Loucy (cell line): ENCODE measurements at regions not wholly inside any gene's neighbourhood (a gene's known extent, or its start where the extent isn't known, plus 50 kb on each side); places are given as distances from the start of the nearest gene placed in this dataset.

Experiments
- H2AFZ ChIP-seq: fragments of 200-600 bp; sonication (generic); 2 replicates; pipeline ENCODE4 v1.6.0; 2016; ENCODE audit warnings: antibody characterized with exemption, mild to moderate bottlenecking, low read length, moderate library complexity
- H3F3A ChIP-seq: fragments of 200-600 bp; 2 replicates; pipeline ENCODE4 v1.6.0; 2016; ENCODE audit warnings: antibody characterized with exemption, low read depth, mild to moderate bottlenecking
- H3K27me3 ChIP-seq: fragments of 200-600 bp; sonication (generic); 2 replicates; pipeline ENCODE4 v1.6.1; 2014; ENCODE audit warnings: low read length, mild to moderate bottlenecking; ENCODE audit not compliant: insufficient read depth, poor library complexity, severe bottlenecking
- H3K36me3 ChIP-seq: fragments of 200-600 bp; sonication (generic); 2 replicates; pipeline ENCODE4 v1.6.1; 2016; ENCODE audit warnings: low read length; ENCODE audit not compliant: insufficient read depth
- H3K4me1 ChIP-seq: fragments of 200-600 bp; sonication (generic); 2 replicates; pipeline ENCODE4 v1.5.1; 2014; ENCODE audit warnings: low read length, mild to moderate bottlenecking; ENCODE audit not compliant: insufficient read depth, poor library complexity, severe bottlenecking
- H3K4me2 ChIP-seq: fragments of 200-600 bp; sonication (generic); 2 replicates; pipeline ENCODE4 v1.6.0; 2014; ENCODE audit warnings: antibody characterized with exemption, low read length, low read depth, mild to moderate bottlenecking; ENCODE audit not compliant: poor library complexity, severe bottlenecking
- H3K4me3 ChIP-seq: fragments of 200-600 bp; sonication (generic); 2 replicates; pipeline ENCODE4 v1.5.1; 2014; ENCODE audit warnings: low read length, mild to moderate bottlenecking, mixed read lengths; ENCODE audit not compliant: poor library complexity, severe bottlenecking
- H3K79me2 ChIP-seq: fragments of 200-600 bp; sonication (generic); 2 replicates; pipeline ENCODE4 v1.6.1; 2014; ENCODE audit warnings: low read length; ENCODE audit not compliant: insufficient read depth
- H3K9ac ChIP-seq: fragments of 200-600 bp; sonication (generic); 2 replicates; pipeline ENCODE4 v1.6.0; 2014; ENCODE audit warnings: mild to moderate bottlenecking, low read depth, low read length, moderate library complexity; ENCODE audit not compliant: poor library complexity, severe bottlenecking
- H3K9me2 ChIP-seq: fragments of 200-600 bp; sonication (generic); replicated peaks from 2 replicates; pipeline ENCODE4 v1.6.1; 2016; ENCODE audit warnings: low read depth, low read length, mixed read lengths
- H3K9me3 ChIP-seq: fragments of 200-600 bp; sonication (generic); 2 replicates; pipeline ENCODE4 v1.6.1; 2014; ENCODE audit warnings: mild to moderate bottlenecking, antibody characterized with exemption, low read length, low read depth; ENCODE audit not compliant: insufficient read depth
- H4K20me1 ChIP-seq: fragments of 200-600 bp; sonication (generic); 2 replicates; pipeline ENCODE4 v1.6.0; 2014; ENCODE audit warnings: antibody characterized with exemption, low read length, mild to moderate bottlenecking; ENCODE audit not compliant: insufficient read depth, poor library complexity, severe bottlenecking
- EZH2phosphoT487 ChIP-seq: fragments of 200-600 bp; IDR thresholded peaks from 2 replicates; pipeline ENCODE4 v1.6.1; 2018; ENCODE audit warnings: antibody characterized with exemption, mild to moderate bottlenecking, moderate library complexity, borderline replicate concordance
- TF ChIP-seq, protein P1 (sequence below): fragments of 200-600 bp; sonication (generic); conservative IDR thresholded peaks from 2 replicates; pipeline ENCODE4 v1.5.1; 2014; ENCODE audit warnings: mild to moderate bottlenecking, antibody characterized with exemption, low read length

DNA sequence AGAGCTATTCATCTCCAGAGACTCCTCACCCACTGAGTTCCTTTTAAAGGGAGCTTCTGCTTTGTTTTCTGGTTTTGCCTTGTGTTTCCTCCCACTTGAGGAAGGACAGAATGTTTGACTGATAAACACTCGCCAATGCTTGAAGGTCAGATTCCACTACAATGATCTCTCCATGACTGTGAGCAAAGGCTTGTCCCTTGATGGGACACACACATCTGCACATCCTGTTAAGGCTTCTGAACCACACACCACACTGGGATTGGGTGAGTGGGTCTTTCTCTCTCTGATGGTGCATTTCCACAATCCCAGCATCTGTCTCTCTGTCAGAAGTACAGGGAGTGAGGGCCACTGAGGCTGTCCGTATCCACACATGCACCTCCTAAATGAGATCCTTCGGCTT lies 245.3 kb downstream of the IRS2 start:
- Histone ChIP-seq H3K4me1 (no peaks in the 10 kb centered on the region), H3K4me3 (no peak overlapping the region), H3K9ac (no peak overlapping the region), H3K4me2 (no peak overlapping the region), H3F3A (no peaks in the 10 kb centered on the region), H2AFZ (no peak overlapping the region), H3K9me3 (no peaks in the 10 kb centered on the region), H4K20me1 (no peaks in the 10 kb centered on the region), H3K9me2 (no peaks in the 10 kb centered on the region), H3K79me2 (no peaks in the 10 kb centered on the region), H3K36me3 (no peaks in the 10 kb centered on the region), H3K27me3 (no peaks in the 10 kb centered on the region)
- TF ChIP-seq, protein P1, sequence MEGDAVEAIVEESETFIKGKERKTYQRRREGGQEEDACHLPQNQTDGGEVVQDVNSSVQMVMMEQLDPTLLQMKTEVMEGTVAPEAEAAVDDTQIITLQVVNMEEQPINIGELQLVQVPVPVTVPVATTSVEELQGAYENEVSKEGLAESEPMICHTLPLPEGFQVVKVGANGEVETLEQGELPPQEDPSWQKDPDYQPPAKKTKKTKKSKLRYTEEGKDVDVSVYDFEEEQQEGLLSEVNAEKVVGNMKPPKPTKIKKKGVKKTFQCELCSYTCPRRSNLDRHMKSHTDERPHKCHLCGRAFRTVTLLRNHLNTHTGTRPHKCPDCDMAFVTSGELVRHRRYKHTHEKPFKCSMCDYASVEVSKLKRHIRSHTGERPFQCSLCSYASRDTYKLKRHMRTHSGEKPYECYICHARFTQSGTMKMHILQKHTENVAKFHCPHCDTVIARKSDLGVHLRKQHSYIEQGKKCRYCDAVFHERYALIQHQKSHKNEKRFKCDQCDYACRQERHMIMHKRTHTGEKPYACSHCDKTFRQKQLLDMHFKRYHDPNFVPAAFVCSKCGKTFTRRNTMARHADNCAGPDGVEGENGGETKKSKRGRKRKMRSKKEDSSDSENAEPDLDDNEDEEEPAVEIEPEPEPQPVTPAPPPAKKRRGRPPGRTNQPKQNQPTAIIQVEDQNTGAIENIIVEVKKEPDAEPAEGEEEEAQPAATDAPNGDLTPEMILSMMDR, result no peak
- TF ChIP-seq EZH2phosphoT487, result no peak

- Histone ChIP-seq H3K36me3 (no peaks in the 10 kb centered on the region), H3K4me1 (no peaks in the 10 kb centered on the region), H2AFZ (no peak overlapping the region), H3K9me2 (no peaks in the 10 kb centered on the region), H3K9ac (no peak overlapping the region), H3K4me3 (no peak overlapping the region), H3K4me2 (no peak overlapping the region), H3K9me3 (no peaks in the 10 kb centered on the region), H3K79me2 (no peaks in the 10 kb centered on the region), H3F3A (no peaks in the 10 kb centered on the region), H3K27me3 (no peaks in the 10 kb centered on the region), H4K20me1 (no peaks in the 10 kb centered on the region)
- TF ChIP-seq EZH2phosphoT487, result no peak
- TF ChIP-seq, protein P1, result no peak
Measured at GRCh38 chr13:109537584-109537983, 248.8 kb downstream of the IRS2 start.

DNA sequence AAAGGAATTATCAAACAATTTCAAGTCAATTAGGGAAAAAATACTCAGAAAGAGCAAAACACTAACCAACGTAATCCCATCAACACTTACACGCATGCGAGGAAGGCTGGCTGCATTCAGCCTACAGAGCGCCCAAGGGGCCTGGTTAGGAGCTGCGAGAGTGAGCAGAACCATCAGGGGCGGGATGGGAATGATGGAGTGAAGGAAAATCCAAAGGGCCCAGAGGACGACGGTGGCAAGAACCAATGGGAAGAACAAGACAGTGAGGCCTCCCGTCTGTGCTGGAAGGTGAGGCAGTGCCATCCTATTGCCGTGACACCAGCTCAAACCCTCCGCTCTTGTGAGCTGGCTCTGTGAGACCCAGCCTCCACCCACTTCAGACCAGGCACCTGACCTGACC lies 253.0 kb downstream of the IRS2 start:
- Histone ChIP-seq H3K4me2 (no peak overlapping the region), H3K9ac (no peak overlapping the region), H3K27me3 (no peaks in the 10 kb centered on the region), H3K79me2 (no peaks in the 10 kb centered on the region), H3K9me3 (no peaks in the 10 kb centered on the region), H3K4me1 (no peaks in the 10 kb centered on the region), H3K9me2 (no peaks in the 10 kb centered on the region), H3K4me3 (no peak overlapping the region), H4K20me1 (no peaks in the 10 kb centered on the region), H3K36me3 (no peaks in the 10 kb centered on the region), H2AFZ (no peak overlapping the region), H3F3A (no peaks in the 10 kb centered on the region)
- no peak for TF ChIP-seq EZH2phosphoT487
- TF ChIP-seq, protein P1, result no peak
